Neural cell (in vitro differentiated cells): ENCODE measurements at regions not wholly inside any gene's neighbourhood (a gene's known extent, or its start where the extent isn't known, plus 50 kb on each side); places are given as distances from the start of the nearest gene placed in this dataset.

ENCODE experiments used
- H2AFZ ChIP-seq: fragments of 200-600, 300-800 bp; sonication (generic), shearing (Covaris generic); 2 replicates; pipeline ENCODE4 v1.6.0; 2014; ENCODE audit warnings: low read depth, mild to moderate bottlenecking, antibody characterized with exemption, low read length, moderate library complexity
- H3F3A ChIP-seq: fragments of 200-600 bp; shearing (Covaris generic); 2 replicates; pipeline ENCODE4 v1.6.1; 2016; ENCODE audit warnings: mild to moderate bottlenecking, moderate library complexity, mixed read lengths, antibody characterized with exemption, low read length; ENCODE audit not compliant: insufficient read depth, poor library complexity, severe bottlenecking
- H3K27ac ChIP-seq: fragments of 200-600, 300-800 bp; sonication (generic), shearing (Covaris generic); 2 replicates; pipeline ENCODE4 v1.5.1; 2014; ENCODE audit warnings: mild to moderate bottlenecking, low read length, moderate library complexity
- H3K27me3 ChIP-seq: fragments of 300-800, 200-600 bp; sonication (generic), shearing (Covaris generic); 2 replicates; pipeline ENCODE4 v1.6.0; 2014; ENCODE audit warnings: mild to moderate bottlenecking, low read depth, low read length, moderate library complexity; ENCODE audit not compliant: insufficient read depth
- H3K36me3 ChIP-seq: fragments of 300-800, 200-600 bp; sonication (generic), shearing (Covaris generic); 2 replicates; pipeline ENCODE4 v1.5.1; 2014; ENCODE audit warnings: mild to moderate bottlenecking, antibody characterized with exemption, low read length, moderate library complexity; ENCODE audit not compliant: insufficient read depth
- H3K4me2 ChIP-seq: fragments of 300-800, 200-600 bp; sonication (generic), shearing (Covaris generic); 2 replicates; pipeline ENCODE4 v1.6.0; 2014; ENCODE audit warnings: mild to moderate bottlenecking, low read length
- H3K4me3 ChIP-seq: fragments of 300-800, 200-600 bp; sonication (generic), shearing (Covaris generic); 2 replicates; pipeline ENCODE4 v1.5.1; 2014; ENCODE audit warnings: mild to moderate bottlenecking, low read length, moderate library complexity
- H3K79me2 ChIP-seq: fragments of 200-600 bp; shearing (Covaris generic); replicated peaks from 2 replicates; pipeline ENCODE4 v1.6.0; 2014; ENCODE audit warnings: mild to moderate bottlenecking, low read length, moderate library complexity; ENCODE audit not compliant: insufficient read depth
- H3K9ac ChIP-seq: fragments of 300-800, 200-600 bp; sonication (generic), shearing (Covaris generic); 2 replicates; pipeline ENCODE4 v1.6.1; 2016; ENCODE audit warnings: mild to moderate bottlenecking, low read length, mixed read lengths
- H3K9me2 ChIP-seq: fragments of 200-600 bp; shearing (Covaris generic); 2 replicates; pipeline ENCODE4 v1.6.1; 2016; ENCODE audit warnings: mild to moderate bottlenecking, low read length, mixed read lengths; ENCODE audit not compliant: insufficient read depth
- H3K9me3 ChIP-seq: fragments of 200-600, 300-800 bp; sonication (generic), shearing (Covaris generic); 2 replicates; pipeline ENCODE4 v1.6.1; 2016; ENCODE audit warnings: mild to moderate bottlenecking, mixed run types, low read length, moderate library complexity, mixed read lengths
- H4K20me1 ChIP-seq: fragments of 200-600 bp; shearing (Covaris generic); 2 replicates; pipeline ENCODE4 v1.6.1; 2016; ENCODE audit warnings: mild to moderate bottlenecking, mixed run types; ENCODE audit not compliant: insufficient read depth
- CTCF ChIP-seq: fragments of 450-650 bp; IDR thresholded peaks from 2 replicates; pipeline ENCODE4 v1.5.1; 2014; ENCODE audit warnings: antibody characterized with exemption, mild to moderate bottlenecking, moderate library complexity; ENCODE audit not compliant: poor library complexity, severe bottlenecking
- EP300 ChIP-seq: fragments of 450-650 bp; conservative IDR thresholded peaks from 2 replicates; pipeline ENCODE4 v1.6.1; 2014; ENCODE audit warnings: antibody characterized with exemption, mild to moderate bottlenecking, moderate library complexity; ENCODE audit not compliant: poor library complexity, severe bottlenecking
- EZH2 ChIP-seq: fragments of 200-600, 300-800 bp; shearing (Covaris generic), sonication (generic); IDR thresholded peaks from 2 replicates; pipeline ENCODE4 v1.6.1; 2014; ENCODE audit warnings: antibody characterized with exemption, low read length, borderline replicate concordance, mild to moderate bottlenecking; ENCODE audit not compliant: insufficient read depth, poor library complexity, severe bottlenecking
- MXI1 ChIP-seq: fragments of 450-650 bp; conservative IDR thresholded peaks from 2 replicates; pipeline ENCODE4 v1.6.1; 2014; ENCODE audit warnings: antibody characterized with exemption, mild to moderate bottlenecking; ENCODE audit not compliant: poor library complexity, severe bottlenecking
- RAD21 ChIP-seq: fragments of 450-650 bp; conservative IDR thresholded peaks from 2 replicates; pipeline ENCODE4 v1.6.1; 2014; ENCODE audit warnings: antibody characterized with exemption, mild to moderate bottlenecking, moderate library complexity
- REST ChIP-seq: IDR thresholded peaks from 2 replicates; pipeline ENCODE4 v1.6.1; 2012; ENCODE audit warnings: borderline replicate concordance
- TAF1 ChIP-seq: IDR thresholded peaks from 2 replicates; pipeline ENCODE4 v1.6.1; 2012; ENCODE audit warnings: low read depth

GRCh38 chr2:81283081-81283480 is 978.5 kb upstream of the LRRTM1 start:
- Histone ChIP-seq H3K36me3 (no peaks in the 10 kb centered on the region), H3K9me2 (no peaks in the 10 kb centered on the region), H3K79me2 (no peaks in the 10 kb centered on the region), H3K9ac (no peak overlapping the region), H2AFZ (no peak overlapping the region), H4K20me1 (no peaks in the 10 kb centered on the region), H3F3A (no peaks in the 10 kb centered on the region), H3K9me3 (no peaks in the 10 kb centered on the region), H3K4me2 (no peak overlapping the region), H3K27me3 (no peaks in the 10 kb centered on the region), H3K27ac (no peak overlapping the region), H3K4me3 (no peak overlapping the region)
- TF ChIP-seq MXI1 (no peak), CTCF (no peak), REST (no peak), RAD21 (no peak), EZH2 (no peak)

GRCh38 chr2:81282151-81282769 is 977.7 kb upstream of the LRRTM1 start:
- no peak for TF ChIP-seq CTCF
- TF ChIP-seq EP300 = no peak
- TF ChIP-seq MXI1 = no peak
- no peak for TF ChIP-seq EZH2
- TF ChIP-seq TAF1 = no peak
- no peaks in the 10 kb centered on the region for H3K79me2 ChIP-seq
- H3F3A ChIP-seq = no peaks in the 10 kb centered on the region
- no peaks in the 10 kb centered on the region for H3K27me3 ChIP-seq
- no peak overlapping the region for H3K4me2 ChIP-seq
- no peaks in the 10 kb centered on the region for H3K9me3 ChIP-seq
- no peak overlapping the region for H3K27ac ChIP-seq
- H2AFZ ChIP-seq = no peak overlapping the region
- H3K4me3 ChIP-seq = no peak overlapping the region
- H3K9me2 ChIP-seq = no peaks in the 10 kb centered on the region
- no peak overlapping the region for H3K9ac ChIP-seq
- H4K20me1 ChIP-seq = no peaks in the 10 kb centered on the region
- no peaks in the 10 kb centered on the region for H3K36me3 ChIP-seq
